ENCODE measurements at regions not wholly inside any gene's neighbourhood (a gene's known extent, or its start where the extent isn't known, plus 50 kb on each side); places are given as distances from the start of the nearest gene placed in this dataset.
A peak's percentile ranks its signal among the peaks of the same experiment; 100 is the strongest.

- H3K9me3 Mint-ChIP-seq = no peaks in the 10 kb centered on the region
- peaks cover 63% of the 10 kb centered on the region for H3K4me1 Mint-ChIP-seq
- H3K36me3 Mint-ChIP-seq (ENCODE audit: low read depth) = peaks cover 30% of the 10 kb centered on the region
These were observed 94.6 kb downstream of the ZNF608 start for GRCh38 chr5:124651663-124652513.

DNA sequence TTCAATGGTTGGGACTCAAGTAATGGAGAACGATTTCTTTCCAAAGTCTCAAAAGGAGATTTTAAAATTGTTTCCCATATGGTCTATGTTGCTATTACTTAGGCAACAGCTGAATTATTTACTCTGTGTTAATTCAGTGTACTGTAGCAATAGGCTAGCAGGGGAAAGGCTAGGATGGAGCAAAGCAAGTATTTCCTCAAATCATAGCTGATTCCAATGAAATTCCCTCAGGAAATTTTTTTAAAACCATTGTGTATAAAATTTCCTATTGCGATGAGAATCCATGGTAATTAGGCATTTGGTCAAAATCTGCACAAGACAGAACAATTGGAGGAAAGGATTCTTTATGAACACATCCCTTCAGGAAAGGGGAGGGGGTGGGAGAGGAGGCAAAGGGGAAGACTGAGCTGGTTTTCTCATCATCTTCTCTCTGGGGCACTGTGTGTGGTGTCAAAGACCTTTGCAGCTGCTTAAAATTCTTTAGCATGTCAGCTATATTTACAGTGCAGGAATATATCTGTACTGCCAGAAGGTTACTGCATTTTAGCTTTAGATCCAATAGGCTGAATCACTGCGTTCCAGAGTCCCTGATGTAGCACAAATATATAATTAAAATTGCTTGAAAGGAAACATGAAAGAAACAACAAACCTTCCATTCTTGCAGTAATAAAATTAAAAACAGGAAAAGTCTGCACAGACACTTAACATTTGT, 95.3 kb downstream of the ZNF608 start:
- TF ChIP-seq, protein P1, sequence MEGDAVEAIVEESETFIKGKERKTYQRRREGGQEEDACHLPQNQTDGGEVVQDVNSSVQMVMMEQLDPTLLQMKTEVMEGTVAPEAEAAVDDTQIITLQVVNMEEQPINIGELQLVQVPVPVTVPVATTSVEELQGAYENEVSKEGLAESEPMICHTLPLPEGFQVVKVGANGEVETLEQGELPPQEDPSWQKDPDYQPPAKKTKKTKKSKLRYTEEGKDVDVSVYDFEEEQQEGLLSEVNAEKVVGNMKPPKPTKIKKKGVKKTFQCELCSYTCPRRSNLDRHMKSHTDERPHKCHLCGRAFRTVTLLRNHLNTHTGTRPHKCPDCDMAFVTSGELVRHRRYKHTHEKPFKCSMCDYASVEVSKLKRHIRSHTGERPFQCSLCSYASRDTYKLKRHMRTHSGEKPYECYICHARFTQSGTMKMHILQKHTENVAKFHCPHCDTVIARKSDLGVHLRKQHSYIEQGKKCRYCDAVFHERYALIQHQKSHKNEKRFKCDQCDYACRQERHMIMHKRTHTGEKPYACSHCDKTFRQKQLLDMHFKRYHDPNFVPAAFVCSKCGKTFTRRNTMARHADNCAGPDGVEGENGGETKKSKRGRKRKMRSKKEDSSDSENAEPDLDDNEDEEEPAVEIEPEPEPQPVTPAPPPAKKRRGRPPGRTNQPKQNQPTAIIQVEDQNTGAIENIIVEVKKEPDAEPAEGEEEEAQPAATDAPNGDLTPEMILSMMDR (IDR thresholded peaks at IDR 0.05; ENCODE audit: unreplicated experiment in 3 of 3) = no peak
- H3K27ac Mint-ChIP-seq = peak overlapping the region; percentile 65 to 95 (median 91)
- H3K4me3 Mint-ChIP-seq = peak overlapping the region; percentile 74 to 82 (median 79)
- H3K4me1 Mint-ChIP-seq = peaks cover 63% of the 10 kb centered on the region
- no peaks in the 10 kb centered on the region for H3K9me3 Mint-ChIP-seq
- H3K36me3 Mint-ChIP-seq (ENCODE audit: low read depth) = peaks cover 38% of the 10 kb centered on the region
- no peaks in the 10 kb centered on the region for H3K27me3 Mint-ChIP-seq (ENCODE audit: low read depth)

More at GRCh38 chr5:124651663-124652513, 94.6 kb downstream of the ZNF608 start:
- H3K27me3 Mint-ChIP-seq (ENCODE audit: low read depth) = no peaks in the 10 kb centered on the region
- H3K27ac Mint-ChIP-seq = peak overlapping the region; percentile 65 to 95 (median 91)
- TF ChIP-seq, protein P1 (IDR thresholded peaks at IDR 0.05; ENCODE audit: unreplicated experiment in 3 of 3) = no peak
- peak overlapping the region; percentile 74 to 82 (median 79) for H3K4me3 Mint-ChIP-seq

DNA sequence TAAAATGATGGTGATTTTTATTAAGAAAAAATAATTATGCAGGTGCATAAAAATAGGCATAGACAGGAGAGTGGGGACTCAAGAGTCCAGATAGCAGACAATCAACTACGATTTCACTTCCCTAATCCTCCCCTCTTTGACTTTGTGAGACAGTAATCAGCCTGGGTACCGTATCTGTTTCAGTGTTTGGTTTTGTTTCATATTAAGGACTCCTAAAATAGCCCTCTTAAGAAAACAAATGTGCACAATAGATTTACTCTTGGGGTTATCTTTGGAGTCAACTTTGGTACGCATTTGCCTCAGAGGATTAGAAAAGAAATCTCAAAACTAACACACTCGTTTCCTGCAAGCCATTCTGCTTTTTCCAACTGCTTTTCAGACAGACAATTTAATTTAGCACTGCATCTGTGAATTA, 96.3 kb downstream of the ZNF608 start:
- Mint-ChIP-seq H3K27me3 (ENCODE audit: low read depth) (no peaks in the 10 kb centered on the region), H3K9me3 (no peaks in the 10 kb centered on the region), H3K36me3 (ENCODE audit: low read depth) (peaks cover 47% of the 10 kb centered on the region), H3K4me1 (peaks cover 63% of the 10 kb centered on the region), H3K4me3 (peak overlapping the region in 2 of 3 experiments; percentile 51 to 82), H3K27ac (peak overlapping the region; percentile 65 to 95 (median 91))
- TF ChIP-seq, protein P1 (IDR thresholded peaks at IDR 0.05; ENCODE audit: unreplicated experiment in 3 of 3) = no peak

DNA sequence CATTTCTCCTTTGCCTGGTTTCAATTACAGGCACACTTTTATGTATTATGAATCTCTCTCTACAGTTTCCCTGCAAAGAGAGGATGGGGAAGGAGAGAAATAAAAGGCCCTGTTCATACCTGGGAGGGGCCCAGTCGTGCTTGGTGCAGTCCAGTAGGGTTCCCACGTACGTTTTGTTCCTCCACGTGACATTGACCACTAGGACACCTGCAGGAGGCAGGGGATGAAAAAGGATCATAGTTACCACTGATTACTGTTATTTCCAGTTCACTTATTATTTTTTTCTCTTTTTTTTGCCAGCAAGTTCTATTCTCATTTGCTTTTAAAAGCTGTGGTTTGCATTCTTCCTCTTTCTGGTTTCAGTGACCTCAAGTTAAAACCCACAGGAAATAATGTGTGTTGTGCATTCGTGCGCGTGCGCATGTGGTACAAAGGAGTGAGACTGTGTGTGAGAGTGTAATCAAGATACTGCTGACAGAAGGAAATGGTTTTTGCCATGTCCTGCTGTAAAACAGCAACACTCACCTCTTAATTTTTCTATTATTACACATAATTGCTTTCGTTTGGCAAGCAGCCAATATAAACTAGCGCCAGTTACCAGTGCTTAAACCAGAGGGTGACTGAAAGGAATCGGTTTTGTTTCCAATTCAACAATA, 96.8 kb downstream of the ZNF608 start:
- Mint-ChIP-seq H3K4me3 (peak overlapping the region; percentile 51 to 82 (median 61)), H3K36me3 (ENCODE audit: low read depth) (peaks cover 53% of the 10 kb centered on the region), H3K27me3 (ENCODE audit: low read depth) (no peaks in the 10 kb centered on the region), H3K9me3 (no peaks in the 10 kb centered on the region), H3K4me1 (peaks cover 63% of the 10 kb centered on the region), H3K27ac (peak overlapping the region; percentile 65 to 95 (median 91))
- TF ChIP-seq, protein P1 (IDR thresholded peaks at IDR 0.05; ENCODE audit: unreplicated experiment in 3 of 3) = no peak

GRCh38 chr5:124648902-124649467, 97.5 kb downstream of the ZNF608 start:
- Mint-ChIP-seq H3K27me3 (ENCODE audit: low read depth) (no peaks in the 10 kb centered on the region), H3K27ac (peak overlapping the region; percentile 65 to 95 (median 91)), H3K36me3 (ENCODE audit: low read depth) (peaks cover 59% of the 10 kb centered on the region), H3K9me3 (no peaks in the 10 kb centered on the region), H3K4me1 (peaks cover 63% of the 10 kb centered on the region), H3K4me3 (no peak overlapping the region)
- TF ChIP-seq, protein P1 (IDR thresholded peaks at IDR 0.05; ENCODE audit: unreplicated experiment in 3 of 3) = no peak

Measured in nephron (organoid).